ENCODE measurements at regions not wholly inside any gene's neighbourhood (a gene's known extent, or its start where the extent isn't known, plus 50 kb on each side); places are given as distances from the start of the nearest gene placed in this dataset.

DNA sequence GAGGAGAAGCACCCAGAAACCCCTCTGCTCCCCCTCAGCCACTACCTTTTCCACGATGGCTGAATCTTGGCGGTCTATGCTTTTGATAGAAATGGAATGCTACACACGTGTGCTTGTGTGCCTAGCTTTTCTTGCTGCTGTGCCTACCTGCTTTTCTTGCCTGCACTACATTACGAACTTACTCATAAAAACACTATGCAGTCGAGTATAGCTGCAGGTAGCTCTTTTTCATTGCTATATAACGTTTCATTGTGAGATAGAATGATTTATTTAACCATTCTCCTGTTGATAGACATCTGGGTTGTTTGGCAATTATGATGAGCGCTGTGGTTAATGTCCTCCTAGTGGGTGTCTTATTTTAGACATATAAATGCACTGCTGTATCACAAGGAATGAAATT lies 67.9 kb upstream of the NCOR2 start:
- TF ChIP-seq, protein P1, sequence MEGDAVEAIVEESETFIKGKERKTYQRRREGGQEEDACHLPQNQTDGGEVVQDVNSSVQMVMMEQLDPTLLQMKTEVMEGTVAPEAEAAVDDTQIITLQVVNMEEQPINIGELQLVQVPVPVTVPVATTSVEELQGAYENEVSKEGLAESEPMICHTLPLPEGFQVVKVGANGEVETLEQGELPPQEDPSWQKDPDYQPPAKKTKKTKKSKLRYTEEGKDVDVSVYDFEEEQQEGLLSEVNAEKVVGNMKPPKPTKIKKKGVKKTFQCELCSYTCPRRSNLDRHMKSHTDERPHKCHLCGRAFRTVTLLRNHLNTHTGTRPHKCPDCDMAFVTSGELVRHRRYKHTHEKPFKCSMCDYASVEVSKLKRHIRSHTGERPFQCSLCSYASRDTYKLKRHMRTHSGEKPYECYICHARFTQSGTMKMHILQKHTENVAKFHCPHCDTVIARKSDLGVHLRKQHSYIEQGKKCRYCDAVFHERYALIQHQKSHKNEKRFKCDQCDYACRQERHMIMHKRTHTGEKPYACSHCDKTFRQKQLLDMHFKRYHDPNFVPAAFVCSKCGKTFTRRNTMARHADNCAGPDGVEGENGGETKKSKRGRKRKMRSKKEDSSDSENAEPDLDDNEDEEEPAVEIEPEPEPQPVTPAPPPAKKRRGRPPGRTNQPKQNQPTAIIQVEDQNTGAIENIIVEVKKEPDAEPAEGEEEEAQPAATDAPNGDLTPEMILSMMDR (IDR thresholded peaks at IDR 0.05; ENCODE audit: insufficient read depth, low read depth, low read length) = no peak
- no peak for TF ChIP-seq EZH2 (IDR thresholded peaks at IDR 0.05; ENCODE audit: insufficient read depth, low read length)
